Stimulated activated CD4-positive, alpha-beta T cell treated with anti-CD3 and anti-CD28 coated beads, Interleukin-15, amount 100 ng/mL, for 48 hours (primary cell): ENCODE measurements at regions not wholly inside any gene's neighbourhood (a gene's known extent, or its start where the extent isn't known, plus 50 kb on each side); places are given as distances from the start of the nearest gene placed in this dataset.
"Not testable (repeated sequence)": the region's sequence is repeated elsewhere in the genome, so short reads cannot be mapped to it uniquely, and the experiment has no call there.

Experiments used
- DNase-seq, 2 donors: peaks; one replicate each; pipeline ENCODE4 v3.0.0-alpha.2; 2020; ENCODE audit warnings: low read depth in 2 of 2

DNA sequence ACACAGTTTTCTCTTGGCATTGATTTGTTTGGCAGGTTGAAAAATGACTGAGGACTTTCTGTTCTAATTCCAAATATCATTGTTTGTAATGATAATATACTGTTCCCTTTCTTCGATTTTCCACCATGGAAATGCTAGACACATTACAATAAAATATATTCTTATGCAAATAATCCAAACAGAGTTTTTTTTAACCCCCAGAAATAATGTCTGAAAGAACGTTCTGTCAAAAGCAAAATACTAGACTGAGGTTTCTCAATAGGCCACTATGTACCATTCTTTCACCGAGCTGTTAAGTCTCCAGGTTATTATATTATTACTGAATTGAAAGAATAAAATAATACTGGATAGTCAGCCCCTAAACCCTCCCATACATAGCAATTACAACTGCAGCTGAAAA lies 312.5 kb downstream of the ZIC3 start:
- no peak for DNase-seq

DNA sequence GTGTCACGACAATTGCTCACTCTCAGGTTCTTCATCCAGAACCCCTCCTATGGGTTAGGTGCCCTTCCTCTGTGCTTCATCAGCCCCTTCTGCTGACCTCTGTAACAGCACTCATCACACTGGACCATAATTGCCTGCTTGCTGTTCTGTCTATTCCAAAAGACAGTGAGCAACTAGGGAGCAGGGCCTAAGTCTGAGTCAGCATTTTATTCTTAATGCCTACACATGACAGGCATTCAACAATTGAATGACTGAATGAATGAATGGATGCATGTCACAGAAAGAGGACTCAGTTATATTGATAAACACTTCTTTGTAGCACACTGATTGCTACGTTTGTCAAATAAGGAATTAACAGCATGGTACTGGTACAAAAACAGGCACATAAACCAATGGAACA lies 317.0 kb downstream of the ZIC3 start:
- DNase-seq: no peak

- not testable (repeated sequence) for DNase-seq
Observed at GRCh38 chrX:137884813-137885212, 318.9 kb downstream of the ZIC3 start.

GRCh38 chrX:137891431-137891830 lies 325.5 kb downstream of the ZIC3 start:
- no peak for DNase-seq

- no peak for DNase-seq
Observed at GRCh38 chrX:137896123-137896522, 330.2 kb downstream of the ZIC3 start.

GRCh38 chrX:137915466-137915865 lies 349.5 kb downstream of the ZIC3 start:
- no peak for DNase-seq

DNA sequence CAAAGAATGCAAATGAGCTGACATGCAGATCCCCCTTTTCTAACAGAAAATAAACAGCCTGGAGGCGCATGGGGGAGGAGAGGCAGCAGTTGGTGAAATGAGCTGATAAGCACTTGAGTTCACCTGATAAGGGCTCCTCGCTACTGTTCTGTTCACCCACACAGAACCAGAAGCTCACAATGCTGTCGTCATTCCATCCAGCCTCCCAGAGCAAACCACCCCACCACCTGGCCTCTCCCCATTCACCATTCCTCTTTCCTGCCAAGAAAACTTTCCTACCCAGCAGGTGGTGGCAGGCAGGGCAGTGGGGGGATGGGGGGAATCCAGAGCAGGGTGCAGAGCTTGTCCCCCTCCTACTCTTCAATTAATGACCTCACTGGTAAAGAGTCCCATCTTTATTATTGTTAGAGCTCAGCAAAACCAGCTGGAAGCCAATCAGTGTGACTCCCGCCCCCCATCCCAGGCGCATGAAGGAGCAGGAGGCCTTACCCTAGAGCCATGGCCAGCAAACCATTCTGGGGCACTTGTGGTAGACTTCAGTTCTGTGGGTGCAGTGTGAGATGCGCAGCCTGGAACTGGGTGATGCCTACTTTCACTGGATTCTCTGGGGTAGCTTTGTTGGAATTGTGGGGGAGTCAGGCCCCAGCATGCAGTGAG lies 350.3 kb downstream of the ZIC3 start:
- no peak for DNase-seq

DNA sequence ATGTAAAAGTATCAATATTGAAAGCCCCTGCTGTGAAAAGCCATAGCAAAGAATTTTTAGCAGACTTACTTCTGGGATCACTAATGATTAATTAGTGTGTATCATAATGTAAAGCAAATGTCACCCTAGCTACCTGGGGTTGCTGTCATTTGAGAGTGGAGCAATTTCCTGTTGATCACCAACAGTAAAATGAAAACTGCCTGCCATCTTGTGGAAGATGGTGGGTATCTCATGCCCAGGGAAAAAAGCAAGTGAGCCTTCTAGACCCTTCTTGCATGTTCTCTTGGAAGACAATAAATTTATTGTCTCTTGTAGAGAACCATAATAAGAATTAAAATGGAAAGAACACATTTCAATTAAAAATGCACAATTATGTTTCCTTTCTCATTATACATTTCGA lies 360.2 kb downstream of the ZIC3 start:
- DNase-seq: no peak

- no peak for DNase-seq
Observed at GRCh38 chrX:137929951-137930350, 364.0 kb downstream of the ZIC3 start.

DNA sequence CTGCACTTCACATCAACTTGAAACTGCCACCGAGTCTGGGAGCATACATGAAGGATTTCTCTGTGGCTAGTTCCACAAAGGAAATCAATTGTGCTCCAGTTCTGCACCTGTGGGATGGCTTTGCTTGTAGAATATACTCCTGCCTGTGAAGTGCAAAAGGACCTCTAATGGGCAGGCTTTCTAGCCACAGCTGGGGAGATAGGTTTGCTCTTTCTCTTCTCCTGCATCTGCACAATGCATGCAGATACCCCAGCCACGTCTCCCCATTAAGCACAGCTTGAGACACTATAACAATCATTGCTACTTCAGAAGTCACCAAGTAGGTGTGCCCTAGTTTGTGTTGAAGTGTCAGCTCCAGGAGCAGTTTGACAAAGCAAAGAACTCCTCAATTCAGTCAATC lies 364.6 kb downstream of the ZIC3 start:
- no peak for DNase-seq

DNA sequence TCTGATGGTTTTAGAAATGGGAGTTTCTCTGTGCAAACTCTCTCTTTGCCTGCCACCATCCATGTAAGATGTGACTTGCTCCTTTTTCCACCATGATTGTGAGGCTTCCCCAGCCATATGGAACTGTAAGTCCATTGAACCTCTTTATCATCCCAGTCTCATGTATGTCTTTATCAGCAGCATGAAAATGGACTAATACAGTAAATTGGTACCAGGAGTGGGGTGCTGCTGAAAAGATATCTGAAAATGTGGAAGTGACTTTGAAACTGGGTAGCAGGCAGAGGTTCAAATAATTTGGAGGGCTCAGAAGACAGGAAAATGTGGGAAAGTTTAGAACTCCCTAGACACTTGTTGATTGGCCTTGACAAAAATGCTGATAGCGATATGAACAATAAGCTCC lies 368.3 kb downstream of the ZIC3 start:
- not testable (repeated sequence) for DNase-seq

DNA sequence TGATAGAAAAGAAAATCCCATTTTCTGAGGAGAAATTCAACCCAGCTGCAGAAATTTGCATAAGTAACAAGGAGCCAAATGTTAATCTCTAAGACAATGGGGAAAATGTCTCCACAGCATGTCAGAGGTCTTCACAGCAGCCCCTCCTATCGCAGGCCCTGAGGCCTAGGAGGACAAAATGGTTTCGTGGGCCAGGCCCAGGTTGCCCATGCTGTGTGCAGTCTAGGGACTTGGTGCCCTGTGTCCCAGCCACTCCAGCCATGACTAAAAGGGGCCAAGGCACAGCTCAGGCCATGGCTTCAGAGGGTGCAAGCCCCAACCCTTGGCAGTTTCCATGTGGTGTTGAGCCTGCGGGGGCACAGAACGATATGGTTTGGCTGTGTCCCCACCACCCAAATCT lies 369.0 kb downstream of the ZIC3 start:
- DNase-seq: not testable (repeated sequence)

GRCh38 chrX:137945470-137945869 lies 379.5 kb downstream of the ZIC3 start:
- DNase-seq: no peak

- DNase-seq: no peak
Observed at GRCh38 chrX:137969191-137969590, 403.3 kb downstream of the ZIC3 start.

- DNase-seq: no peak
Observed at GRCh38 chrX:137982472-137983172, 416.7 kb downstream of the ZIC3 start.

- no peak for DNase-seq
Observed at GRCh38 chrX:137988470-137988869, 422.5 kb downstream of the ZIC3 start.

GRCh38 chrX:137998619-137999018 lies 432.7 kb downstream of the ZIC3 start:
- DNase-seq: no peak

DNA sequence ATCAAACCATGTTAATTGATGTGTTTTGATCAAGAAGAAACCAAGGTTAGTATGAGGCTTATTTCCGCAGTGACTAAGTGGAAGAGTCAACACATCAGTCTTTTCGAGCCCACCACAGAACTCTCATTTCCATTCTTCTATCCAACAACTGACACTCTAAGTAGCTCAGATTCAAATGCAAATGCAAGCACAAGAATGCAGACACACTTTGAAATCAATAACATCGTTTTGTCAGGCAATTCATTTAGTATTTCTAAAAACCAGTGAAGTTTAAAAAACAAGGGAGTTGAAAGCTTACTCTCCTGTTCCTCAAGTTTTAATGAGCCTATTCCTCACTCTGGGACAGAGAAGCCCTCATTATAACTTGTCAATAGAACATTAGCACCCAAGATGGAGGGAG lies 433.1 kb downstream of the ZIC3 start:
- no peak for DNase-seq

DNA sequence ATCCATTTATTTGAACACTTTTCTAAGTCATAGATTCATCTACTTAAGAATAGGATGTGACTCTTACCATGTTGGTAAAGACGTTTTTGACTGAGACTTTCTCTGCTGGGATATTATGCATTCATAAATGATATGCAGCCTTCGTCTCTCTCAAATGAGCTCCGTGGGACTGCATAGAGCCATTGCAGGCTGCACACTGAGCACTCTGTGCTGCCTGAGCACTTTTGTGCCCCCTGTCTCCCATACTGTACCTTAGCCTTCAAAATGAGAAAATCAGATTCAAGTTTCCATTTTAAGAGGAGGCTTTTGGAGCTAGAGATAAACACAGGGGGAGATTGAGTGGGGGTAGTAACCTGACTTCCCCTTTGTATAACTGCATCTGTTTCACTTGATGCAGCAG lies 433.6 kb downstream of the ZIC3 start:
- DNase-seq: no peak

DNA sequence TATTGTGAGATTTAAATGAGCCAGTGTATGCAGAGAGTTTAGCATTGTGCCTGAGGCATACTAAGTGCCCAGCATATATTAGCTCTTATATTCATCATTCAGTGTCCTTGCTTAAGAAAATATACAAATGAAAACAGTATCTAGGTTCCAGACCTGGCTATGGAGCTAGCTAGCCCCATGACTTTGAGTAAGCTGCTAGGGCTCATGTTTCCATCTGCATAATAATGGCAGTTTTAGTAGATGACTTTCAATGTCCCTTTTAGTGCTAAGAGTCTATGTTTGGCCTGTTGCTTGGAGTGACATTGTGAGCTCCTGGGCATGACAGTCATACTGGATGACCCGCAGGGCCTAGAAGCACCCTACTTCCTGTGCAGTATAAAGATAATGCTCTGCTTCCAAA lies 435.3 kb downstream of the ZIC3 start:
- DNase-seq: no peak

DNA sequence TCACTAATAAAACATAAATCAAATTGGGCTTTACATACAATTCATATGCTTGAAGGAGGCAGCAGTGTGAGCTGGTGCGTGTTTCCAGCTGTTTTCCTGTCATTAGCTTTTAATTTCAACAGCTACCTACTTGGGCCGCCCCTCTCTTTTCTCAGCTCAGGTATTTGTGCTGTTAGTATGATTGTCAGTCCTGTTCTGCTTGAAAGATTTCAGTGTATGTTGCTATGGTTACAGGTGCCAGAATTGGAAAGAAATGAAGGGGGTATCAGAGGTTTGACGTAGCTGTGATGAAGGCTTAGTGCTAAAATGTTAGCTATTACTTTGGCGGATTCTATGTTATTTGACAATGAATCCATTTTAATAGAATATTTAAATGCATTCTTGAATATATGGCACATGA lies 440.3 kb downstream of the ZIC3 start:
- DNase-seq: no peak

GRCh38 chrX:138008281-138008680 lies 442.4 kb downstream of the ZIC3 start:
- no peak for DNase-seq

- DNase-seq: no peak
Observed at GRCh38 chrX:138011468-138011867, 445.5 kb downstream of the ZIC3 start.

- no peak for DNase-seq
Observed at GRCh38 chrX:138014577-138014976, 448.6 kb downstream of the ZIC3 start.
